C1 segment of cervical spinal cord (tissue), 14 donors: ENCODE measurements at regions not wholly inside any gene's neighbourhood (a gene's known extent, or its start where the extent isn't known, plus 50 kb on each side); places are given as distances from the start of the nearest gene placed in this dataset.
"Not testable (repeated sequence)": the region's sequence is repeated elsewhere in the genome, so short reads cannot be mapped to it uniquely, and the experiment has no call there.

Experiments
- DNase-seq, 14 donors: peaks; one replicate each; lab custom pipeline; 2025; lab: John Stamatoyannopoulos, UW

DNA sequence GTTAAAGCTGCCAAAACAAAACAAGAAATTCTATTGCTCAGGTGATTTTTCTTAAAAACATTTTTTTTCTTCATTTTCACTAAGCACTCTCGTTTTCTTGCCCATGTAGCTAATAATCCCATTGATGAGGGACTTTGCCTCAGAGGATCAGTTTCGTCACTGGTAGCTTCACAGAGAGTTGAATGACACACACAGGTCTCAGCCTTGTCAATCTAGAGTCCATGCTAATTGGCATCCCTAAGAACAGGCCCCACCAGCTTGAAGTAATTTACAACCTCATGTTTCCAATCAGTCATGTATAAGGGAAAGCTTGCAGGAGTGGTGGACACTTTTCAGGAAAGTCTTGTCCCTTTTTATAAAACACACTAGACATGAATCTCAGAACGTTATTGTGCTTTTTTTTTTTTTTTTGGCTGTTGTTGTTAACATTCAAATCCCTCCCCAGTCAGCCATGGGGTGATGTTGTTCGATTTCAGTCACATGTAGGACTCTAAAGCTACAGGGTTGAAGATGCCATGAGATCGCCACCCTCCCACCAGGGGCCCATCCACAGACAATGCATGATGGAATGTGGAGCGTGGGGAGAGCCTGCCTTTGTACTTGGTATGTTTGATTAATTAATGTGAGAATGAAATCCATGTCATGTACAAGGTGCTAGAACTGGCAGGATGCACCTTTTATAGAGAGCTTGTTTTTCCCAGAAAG, 232.4 kb upstream of the FZD8 start:
- DNase-seq: no peak

DNA sequence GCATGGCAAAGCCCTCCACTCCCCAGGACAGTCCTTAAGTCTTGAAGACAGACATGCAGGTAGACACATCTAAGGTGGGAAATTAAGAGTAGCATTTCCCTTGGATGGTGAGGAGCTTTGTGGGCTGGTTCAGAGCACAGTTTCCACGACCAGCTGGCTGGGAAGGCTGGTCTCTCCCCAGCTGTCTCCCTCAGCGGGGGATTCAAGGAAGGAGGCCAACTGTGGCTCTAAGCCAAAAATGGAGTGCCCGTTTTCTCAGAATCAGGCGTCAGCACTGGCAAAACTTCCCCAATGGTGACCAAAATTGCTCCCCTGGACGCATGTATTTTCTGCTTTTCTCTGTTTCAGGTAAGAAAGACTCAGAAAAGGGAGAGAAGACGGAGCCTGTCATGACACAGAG, 230.6 kb upstream of the FZD8 start:
- DNase-seq: peak in 1 of 14 donors; percentile 19

DNA sequence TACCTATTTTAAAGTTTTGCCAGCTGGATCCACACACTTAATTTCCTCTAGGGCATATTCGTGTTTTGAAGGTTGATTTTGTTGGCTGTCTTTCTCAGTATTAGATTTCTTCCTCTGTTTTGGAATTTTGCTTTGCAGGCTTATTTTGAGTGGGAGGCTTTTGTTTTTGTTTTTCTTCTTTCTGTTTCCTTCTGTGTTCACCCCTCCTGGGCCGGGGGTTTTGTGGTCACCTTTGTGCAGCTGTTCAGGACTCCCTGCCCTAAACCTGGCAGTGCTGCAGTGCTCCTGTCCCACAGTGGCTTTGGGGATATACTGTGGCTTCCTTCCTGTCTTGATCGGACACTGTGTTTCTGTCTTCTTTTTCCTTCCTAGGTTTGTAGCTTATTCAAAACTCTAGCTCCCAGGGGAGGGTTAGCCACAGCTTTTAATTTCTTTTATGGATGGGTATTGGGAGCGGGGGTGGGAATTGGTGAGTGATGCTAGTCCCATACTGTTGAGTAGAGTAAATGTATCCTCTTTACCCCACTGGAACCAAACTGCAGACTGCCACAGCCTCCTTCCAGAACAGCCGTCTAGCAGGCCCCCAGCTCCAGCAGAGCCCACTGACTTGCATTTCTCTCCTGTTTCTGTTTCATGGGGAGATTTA, 228.7 kb upstream of the FZD8 start:
- DNase-seq: no peak

DNA sequence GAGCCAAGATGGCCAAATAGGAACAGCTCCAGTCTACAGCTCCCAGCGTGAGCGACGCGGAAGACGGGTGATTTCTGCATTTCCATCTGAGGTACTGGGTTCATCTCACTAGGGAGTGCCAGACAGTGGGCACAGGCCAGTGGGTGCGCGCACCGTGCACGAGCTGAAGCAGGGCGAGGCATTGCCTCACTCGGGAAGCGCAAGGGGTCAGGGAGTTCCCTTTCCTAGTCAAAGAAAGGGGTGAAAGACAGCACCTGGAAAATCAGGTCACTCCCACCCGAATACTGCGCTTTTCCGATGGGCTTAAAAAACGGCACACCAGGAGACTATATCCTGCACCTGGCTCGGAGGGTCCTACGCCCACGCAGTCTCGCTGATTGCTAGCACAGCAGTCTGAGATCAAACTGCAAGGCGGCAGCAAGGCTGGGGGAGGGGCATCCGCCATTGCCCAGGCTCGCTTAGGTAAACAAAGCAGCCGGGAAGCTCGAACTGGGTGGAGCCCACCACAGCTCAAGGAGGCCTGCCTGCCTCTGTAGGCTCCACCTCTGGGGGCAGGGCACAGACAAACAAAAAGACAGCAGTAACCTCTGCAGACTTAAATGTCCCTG, 216.7 kb upstream of the FZD8 start:
- not testable (repeated sequence) for DNase-seq

DNA sequence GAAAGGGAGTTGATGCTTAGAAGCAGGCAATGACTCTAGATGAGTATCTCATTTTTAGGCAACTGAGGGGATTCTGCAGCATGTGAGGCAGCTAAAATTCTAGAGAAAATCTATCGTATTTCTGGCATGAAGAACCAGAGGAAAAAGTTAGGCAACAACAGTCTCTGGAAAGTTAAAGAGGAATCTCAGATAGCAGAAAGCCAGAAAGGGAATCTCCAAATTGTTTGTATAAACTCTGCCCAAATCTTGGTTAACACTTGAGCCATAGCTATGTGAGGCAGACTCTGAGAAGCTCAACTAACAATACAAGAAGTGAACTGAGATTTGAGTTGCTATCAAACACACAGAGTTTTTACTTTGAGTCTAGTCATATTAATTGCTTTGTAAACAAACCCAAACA, 215.8 kb upstream of the FZD8 start:
- no peak for DNase-seq

DNA sequence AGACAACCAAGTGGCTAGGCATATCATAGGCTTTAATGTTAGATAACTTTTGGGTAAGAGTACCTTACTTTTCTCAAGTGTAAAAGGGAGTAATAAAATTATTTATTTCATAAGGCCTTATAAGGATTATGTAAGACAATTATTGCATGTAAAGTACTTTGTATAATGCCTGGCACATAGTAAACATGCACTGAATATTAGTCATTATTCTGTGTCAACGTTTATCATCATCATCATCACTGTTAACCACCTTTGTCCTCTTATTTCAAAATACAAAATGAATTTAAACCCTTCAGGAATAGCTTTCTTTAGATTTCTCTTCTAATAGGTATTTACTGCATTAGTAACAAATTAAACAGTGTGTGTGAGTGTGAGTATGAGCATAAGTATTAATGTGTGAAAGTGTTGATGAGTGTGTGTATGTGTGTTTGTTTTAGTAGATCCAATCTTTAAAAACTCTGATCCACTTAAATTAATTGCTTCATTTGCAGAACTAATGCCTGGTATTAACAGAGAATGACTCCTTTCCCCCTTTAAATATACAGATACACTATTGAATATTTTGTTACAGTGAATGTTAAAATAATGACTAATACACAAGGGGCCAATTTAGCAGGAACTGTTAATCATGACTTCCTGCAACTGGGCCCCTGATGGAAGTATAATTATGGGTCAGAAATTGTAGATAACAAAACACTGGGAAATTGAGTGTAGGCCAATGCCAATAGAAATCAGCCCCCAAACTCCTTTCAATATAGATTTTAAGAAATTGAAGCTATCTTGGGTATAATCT, 213.3 kb upstream of the FZD8 start:
- DNase-seq: no peak

DNA sequence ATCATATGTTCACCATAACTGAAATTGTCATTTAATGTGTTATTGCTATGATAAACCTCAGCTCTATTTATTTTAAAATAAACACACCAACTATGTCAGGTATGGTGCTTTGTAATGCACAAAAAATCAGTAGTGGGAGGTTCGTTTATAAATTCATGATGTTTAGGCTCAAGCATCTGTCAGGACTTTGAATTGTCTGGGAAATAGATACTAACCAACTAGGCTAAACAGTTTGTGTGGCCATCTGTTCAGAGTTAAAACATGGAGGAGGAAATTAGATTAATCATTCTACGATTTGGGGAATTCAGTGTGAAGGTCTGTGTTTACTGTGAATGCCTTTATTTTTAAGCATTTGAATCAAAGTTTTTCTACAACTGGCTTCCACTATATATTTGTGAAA, 212.6 kb upstream of the FZD8 start:
- DNase-seq: no peak

DNA sequence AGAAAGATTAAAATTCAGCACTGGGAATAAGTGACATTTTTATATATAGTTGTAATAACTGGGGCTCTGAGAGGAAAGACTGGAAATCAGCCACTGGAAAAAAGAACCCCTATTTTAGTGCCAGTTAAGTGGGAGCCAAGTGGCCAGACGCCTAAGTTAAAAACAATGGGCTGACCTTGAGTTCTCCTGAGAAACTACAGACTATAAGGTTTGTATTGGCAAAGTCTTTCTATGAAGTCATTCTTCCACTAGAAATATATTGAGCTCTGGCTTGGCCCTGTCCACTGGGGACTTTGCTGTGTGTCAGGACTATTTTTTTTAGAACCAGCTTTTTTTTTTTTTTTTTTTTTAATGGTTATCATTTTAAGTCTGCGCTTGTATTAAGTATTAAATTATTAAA, 210.6 kb upstream of the FZD8 start:
- no peak for DNase-seq

DNA sequence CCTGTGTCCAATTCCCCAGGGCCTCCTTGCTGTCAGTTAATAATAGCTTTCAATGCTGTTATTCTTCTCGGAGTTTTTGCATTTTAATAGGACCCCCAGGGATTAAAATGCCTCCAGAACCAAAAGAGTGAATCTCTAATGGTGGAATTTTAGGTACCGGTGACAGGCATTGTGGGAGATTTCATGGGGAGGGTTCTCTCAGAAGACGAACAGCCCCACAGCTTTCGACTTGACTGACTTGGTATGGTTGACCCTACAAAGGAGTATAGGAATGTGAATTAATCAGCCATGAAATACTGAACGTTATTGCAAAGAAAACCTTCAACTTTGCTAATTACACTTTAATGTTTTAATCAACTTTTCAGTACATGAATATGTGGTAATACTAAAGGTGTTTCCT, 206.3 kb upstream of the FZD8 start:
- DNase-seq: no peak

DNA sequence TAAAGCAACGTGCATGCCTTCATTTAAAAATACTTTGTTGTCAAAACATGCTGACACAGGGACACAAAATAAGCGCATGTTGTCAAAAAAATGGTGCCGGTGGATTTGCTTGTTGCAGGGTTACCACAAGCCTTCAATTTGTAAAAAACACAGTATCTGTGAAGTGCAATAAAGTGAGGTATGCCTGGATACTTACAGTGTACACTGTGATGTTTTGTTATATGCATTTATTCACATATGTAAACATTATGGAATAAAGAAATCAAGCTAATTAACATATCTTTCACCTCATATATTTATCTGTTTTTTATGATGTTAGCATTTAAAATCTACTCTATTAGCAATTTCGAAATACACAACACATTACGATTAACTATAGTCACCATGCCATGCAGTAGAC, 202.6 kb upstream of the FZD8 start:
- no peak for DNase-seq

DNA sequence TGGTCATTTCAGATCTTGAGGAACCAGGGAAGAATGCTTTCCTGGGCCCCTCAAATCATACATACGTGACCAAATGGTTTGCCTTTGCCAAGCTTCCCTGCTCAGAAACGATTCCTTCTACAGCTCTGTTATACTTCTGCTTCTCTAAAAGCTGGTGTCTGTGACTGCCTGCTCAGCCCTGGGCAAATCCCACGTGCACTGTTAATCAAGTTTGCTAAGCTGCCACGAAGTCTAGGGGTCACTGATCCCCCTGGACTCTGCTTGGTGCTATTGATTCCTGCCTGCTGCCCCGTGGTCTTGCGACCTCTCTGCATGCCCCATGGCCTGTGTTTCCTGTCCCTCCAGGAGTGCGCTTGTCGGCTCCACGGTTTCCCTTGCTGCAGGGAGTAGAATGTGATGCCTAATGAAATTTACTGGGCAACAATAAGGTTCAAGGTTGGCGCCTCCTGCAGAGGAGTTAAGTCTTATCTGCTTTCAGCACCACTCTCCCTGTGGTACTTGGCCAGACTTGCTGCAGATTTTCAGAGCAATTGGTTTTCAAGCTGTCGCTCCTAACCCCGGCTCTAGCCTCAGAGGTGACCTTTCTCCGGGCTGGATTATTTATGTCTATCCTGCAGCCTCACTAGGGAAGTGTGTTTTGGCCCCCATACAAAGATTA, 201.6 kb upstream of the FZD8 start:
- DNase-seq: no peak

DNA sequence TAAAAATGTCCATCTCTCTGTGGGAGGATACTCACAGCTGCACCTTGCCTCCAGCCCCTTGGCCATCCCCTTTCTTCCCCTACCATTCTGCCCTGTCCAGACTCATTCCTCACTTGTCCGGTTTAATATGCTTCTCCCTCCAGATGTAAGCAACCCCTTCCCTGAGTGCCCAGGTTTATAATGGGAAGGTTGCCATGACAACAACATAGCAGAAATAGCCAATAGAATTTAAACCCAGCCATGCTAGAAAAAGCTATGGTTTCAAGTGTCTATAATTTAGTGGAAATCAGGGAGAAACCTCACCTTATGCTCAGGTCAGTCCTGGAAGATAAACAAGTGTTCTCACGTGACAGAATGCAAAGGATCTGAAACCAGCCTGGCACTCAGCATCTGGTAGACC, 196.0 kb upstream of the FZD8 start:
- no peak for DNase-seq

DNA sequence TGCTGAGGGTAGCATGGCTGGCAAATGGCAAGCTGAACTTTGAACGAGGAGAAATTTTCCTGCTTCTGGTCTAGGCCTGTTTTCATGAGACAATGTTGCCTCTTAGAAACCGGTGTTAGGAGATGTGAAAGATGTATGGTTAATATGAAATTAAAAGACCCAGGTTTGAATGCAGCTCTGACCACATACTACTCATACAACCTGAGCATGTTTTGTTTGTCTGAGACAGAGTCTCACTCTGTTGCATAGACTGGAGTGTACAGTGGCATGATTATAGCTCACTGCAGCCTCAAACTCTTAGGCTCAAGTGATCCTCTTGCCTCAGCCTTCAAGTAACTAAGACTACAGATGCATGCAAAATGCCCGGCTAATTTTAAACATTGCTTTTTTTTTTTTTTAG, 193.4 kb upstream of the FZD8 start:
- DNase-seq: no peak

DNA sequence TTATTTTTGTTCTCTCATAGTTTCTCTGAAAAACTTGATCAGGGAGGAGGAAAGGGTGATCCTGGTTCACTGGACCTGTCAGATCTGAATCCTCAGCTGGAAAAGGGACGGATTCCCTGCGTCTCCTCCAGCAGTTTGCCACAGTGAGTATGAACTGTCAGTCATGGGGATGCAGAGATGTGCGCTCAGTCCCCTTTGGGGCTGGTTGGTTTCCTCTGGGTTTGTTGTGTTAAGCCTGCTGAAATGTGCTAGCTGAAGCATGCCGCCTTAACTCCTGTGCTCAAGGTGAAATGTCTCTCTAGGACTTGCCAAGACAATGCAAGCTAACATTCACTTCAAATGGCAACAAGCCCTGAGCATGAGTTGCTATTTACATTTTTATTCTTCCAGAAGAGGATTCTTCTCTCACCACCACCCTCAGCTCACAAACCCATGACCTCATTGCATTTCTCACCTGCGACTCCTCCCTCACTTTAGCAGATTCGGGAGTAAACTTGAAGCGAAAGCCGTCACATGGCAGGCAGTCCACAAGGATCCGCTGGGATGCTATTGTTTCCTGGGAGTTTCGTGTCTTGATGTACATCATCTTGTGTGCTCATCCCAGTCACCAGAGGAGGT, 192.9 kb upstream of the FZD8 start:
- DNase-seq: no peak

DNA sequence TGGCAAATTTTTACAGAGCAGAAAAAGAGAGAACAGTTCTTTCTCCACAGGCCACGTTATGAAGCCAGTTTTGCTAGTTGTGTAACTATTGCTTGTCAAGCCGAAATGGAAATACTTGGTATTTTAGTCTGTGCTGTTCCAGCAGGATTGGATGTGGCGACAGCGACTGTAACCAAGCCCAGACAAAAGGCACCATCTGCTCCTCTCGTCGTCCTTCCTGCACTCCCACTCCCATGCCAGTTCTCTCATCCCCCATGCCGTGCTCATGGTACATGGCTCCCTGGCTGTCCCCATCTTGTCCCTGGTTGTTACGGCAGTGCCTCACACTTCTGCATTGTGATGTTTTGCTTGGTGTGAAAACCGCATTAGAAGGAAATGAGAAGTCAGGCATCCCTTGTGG, 185.7 kb upstream of the FZD8 start:
- DNase-seq: peak in 1 of 14 donors; percentile 63

DNA sequence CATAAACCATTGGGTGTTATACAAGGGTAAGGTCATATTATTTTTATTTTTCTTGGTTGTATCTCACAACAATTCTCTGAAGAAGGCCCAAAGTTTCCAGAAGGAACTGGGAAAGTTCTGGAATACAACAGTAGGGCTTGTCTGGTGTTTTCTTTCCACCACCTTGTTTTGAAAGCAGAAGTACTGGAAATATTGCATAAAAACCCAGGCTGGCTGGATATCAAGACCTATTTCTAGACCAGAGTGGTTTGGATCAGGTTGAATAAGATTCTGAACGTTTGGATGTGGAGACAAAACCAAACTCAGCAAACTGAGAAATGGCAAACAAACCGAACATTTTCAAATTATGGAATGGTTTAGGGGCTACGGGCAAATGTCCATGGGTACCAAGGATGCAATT, 182.6 kb upstream of the FZD8 start:
- DNase-seq: no peak

DNA sequence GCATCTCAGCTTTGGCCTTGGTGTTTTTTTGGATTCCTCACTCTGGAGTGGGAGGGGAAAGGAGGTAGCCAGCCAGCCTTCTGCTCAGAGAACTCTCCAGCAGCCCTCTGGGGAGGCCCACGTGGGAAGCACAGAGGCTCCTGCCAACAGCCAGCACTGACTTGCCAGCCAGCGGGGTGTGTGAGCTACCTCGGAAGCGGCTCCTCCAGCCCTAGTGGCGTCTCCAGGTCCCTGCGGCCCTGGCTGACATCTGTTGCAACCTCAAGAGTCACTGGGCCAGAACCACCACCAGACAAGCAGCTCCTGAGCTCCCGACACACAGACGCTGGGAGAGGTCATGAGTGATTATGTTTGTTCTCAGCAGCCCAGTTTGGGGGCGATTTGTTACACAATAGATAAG, 180.2 kb upstream of the FZD8 start:
- DNase-seq: peak in 8 of 14 donors; percentile 0 to 57 (median 20)

DNA sequence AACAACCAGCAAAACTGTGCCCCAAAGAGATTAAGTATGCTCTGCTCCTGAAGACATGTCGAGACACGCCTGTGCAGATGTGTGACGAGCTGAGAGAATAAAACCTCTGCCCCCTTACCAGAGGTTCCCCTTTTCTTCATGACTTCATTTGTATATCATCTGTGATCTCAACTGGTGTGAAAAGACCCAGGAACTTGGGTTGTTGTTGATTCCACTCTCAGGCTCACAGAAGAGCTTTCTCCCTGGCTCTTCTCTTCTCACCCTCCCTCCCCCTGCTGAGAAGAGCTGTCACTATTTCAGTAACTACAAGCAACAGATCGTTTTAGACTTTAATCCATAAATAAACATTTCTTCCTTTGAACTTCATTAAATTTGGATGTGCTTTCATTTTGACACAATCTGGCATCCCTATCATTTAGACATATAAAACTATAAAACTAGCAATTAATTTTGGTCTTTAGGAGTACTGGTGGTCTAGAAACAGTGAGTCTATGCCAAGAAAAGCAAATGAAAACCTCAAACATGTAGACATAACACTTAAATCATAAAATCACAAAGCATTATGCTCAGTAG, 179.3 kb upstream of the FZD8 start:
- no peak for DNase-seq

DNA sequence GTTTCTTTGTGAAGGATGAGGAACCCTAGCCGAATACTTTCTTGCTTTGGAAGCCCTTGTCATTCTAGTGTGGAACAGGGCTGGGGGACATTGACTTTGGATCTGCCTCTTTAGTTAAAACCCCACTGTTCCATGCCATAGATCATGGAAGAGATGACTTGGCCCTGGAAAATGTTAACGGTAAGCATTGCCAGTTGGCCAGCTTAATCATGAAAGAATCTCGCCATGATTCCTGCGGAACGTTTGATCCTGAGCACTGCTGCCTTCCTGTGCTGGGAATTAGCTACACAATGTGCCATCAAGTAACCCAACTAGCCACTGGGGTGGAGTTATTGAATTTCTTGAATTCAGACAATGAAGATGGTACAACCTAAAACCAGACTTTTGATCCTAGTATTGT, 177.6 kb upstream of the FZD8 start:
- no peak for DNase-seq

DNA sequence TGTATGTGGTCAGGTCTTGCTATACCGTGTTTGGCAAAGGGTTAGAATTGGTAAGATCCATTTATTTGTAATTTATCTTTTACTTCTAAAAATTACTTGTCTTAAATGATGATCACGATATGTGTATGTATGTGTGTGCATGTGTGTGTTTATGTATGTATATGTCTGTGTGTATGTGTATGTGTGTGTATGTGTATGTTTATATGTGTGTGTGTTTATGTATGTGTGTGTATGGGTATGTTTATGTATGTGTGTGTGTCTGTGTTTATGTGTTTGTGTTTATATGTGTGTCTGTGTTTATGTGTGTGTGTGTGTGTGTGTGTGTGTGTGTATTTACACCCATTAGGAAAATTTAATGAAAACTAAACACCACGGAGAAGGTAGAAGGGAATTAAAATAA, 176.9 kb upstream of the FZD8 start:
- no peak for DNase-seq

DNA sequence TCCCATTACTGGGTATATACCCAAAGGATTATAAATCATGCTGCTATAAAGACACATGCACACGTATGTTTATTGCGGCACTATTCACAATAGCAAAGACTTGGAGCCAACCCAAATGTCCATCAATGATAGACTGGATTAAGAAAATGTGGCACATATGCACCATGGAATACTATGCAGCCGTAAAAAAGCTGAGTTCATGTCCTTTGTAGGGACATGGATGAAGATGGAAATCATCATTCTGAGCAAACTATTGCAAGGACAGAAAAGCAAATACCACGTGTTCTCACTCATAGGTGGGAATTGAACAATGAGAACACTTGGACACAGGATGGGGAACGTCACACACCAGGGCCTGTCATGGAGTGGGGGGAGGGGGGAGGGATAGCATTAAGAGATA, 175.0 kb upstream of the FZD8 start:
- not testable (repeated sequence) for DNase-seq
